GM23338 (cell line): ENCODE measurements at regions not wholly inside any gene's neighbourhood (a gene's known extent, or its start where the extent isn't known, plus 50 kb on each side); places are given as distances from the start of the nearest gene placed in this dataset.

Experiments used
- ATAC-seq: fragments of 200-7000 bp; cut with Tn5 transposase; 3 replicates; pipeline ENCODE4 v1.9.1; 2020
- DNase-seq: peaks from one replicate; pipeline ENCODE4 v3.0.0-alpha.2; 2015; ENCODE audit warnings: low spot score
- H2AFZ ChIP-seq: fragments of 200-600 bp; sonication (generic); 2 replicates; pipeline ENCODE4 v1.8.0; 2016; ENCODE audit warnings: antibody characterized with exemption, mild to moderate bottlenecking, moderate library complexity
- H3F3A ChIP-seq: fragments of 200-600 bp; sonication (generic); replicated peaks from 2 replicates; pipeline ENCODE4 v1.8.0; 2017; ENCODE audit warnings: antibody characterized with exemption, mixed run types, low read depth
- H3K27ac ChIP-seq: fragments of 200-600 bp; sonication (generic); 2 replicates; pipeline ENCODE4 v1.6.1; 2016; ENCODE audit warnings: low read depth
- H3K27me3 ChIP-seq: fragments of 200-600 bp; sonication (generic); 2 replicates; pipeline ENCODE4 v1.8.0; 2016; ENCODE audit warnings: mild to moderate bottlenecking, mixed run types, moderate library complexity; ENCODE audit not compliant: insufficient read depth
- H3K36me3 ChIP-seq: fragments of 200-600 bp; sonication (generic); 2 replicates; pipeline ENCODE4 v1.8.0; 2016; ENCODE audit warnings: mild to moderate bottlenecking; ENCODE audit not compliant: insufficient read depth
- H3K4me1 ChIP-seq: fragments of 200-600 bp; sonication (generic); 2 replicates; pipeline ENCODE4 v1.8.0; 2016; ENCODE audit warnings: mild to moderate bottlenecking, moderate library complexity; ENCODE audit not compliant: insufficient read depth
- H3K4me2 ChIP-seq: fragments of 200-600 bp; sonication (generic); 2 replicates; pipeline ENCODE4 v1.7.1; 2017; ENCODE audit warnings: mixed run types
- H3K4me3 ChIP-seq: fragments of 200-600 bp; sonication (generic); 2 replicates; pipeline ENCODE4 v1.6.1; 2016; ENCODE audit warnings: mixed run types
- H3K79me2 ChIP-seq: fragments of 200-600 bp; sonication (generic); replicated peaks from 2 replicates; pipeline ENCODE4 v1.8.0; 2017; ENCODE audit warnings: mild to moderate bottlenecking; ENCODE audit not compliant: insufficient read depth
- H3K9me2 ChIP-seq: fragments of 200-600 bp; sonication (generic); 2 replicates; pipeline ENCODE4 v1.8.0; 2017; ENCODE audit not compliant: insufficient read depth
- H4K20me1 ChIP-seq: fragments of 200-600 bp; sonication (generic); replicated peaks from 2 replicates; pipeline ENCODE4 v1.8.0; 2017; ENCODE audit warnings: mild to moderate bottlenecking; ENCODE audit not compliant: insufficient read depth
- H3K27ac Mint-ChIP-seq: 2 replicates; pipeline ENCODE4 v1.8.0; 2020; ENCODE audit warnings: inconsistent platforms, mild to moderate bottlenecking, moderate library complexity, mixed read lengths
- H3K27me3 Mint-ChIP-seq: 3 replicates; pipeline ENCODE4 v1.8.0; 2022; ENCODE audit warnings: low read depth, mild to moderate bottlenecking, moderate library complexity, mixed read lengths, inconsistent platforms; ENCODE audit not compliant: insufficient read depth, poor library complexity
- H3K36me3 Mint-ChIP-seq: 3 replicates; pipeline ENCODE4 v1.8.0; 2021; ENCODE audit warnings: low read depth, mild to moderate bottlenecking, inconsistent platforms, moderate library complexity, mixed read lengths
- H3K4me1 Mint-ChIP-seq: 3 replicates; pipeline ENCODE4 v1.8.0; 2020; ENCODE audit warnings: mild to moderate bottlenecking, inconsistent platforms, mixed read lengths
- H3K4me3 Mint-ChIP-seq: 3 replicates; pipeline ENCODE4 v1.8.0; 2021; ENCODE audit warnings: moderate library complexity, mild to moderate bottlenecking, inconsistent platforms, mixed read lengths
- H3K9me3 Mint-ChIP-seq: 3 replicates; pipeline ENCODE4 v1.8.0; 2020; ENCODE audit warnings: moderate library complexity, mild to moderate bottlenecking, inconsistent platforms, mixed read lengths
- CREB1 ChIP-seq: fragments of 250-450 bp; sonication (Bioruptor Pico); IDR thresholded peaks from 2 replicates; pipeline ENCODE4 v1.5.0; 2020; ENCODE audit warnings: low read depth, mild to moderate bottlenecking, moderate library complexity
- EZH2 ChIP-seq: fragments of 200-600 bp; sonication (generic); IDR thresholded peaks from one replicate; pipeline ENCODE4 v1.8.0; 2017; ENCODE audit warnings: antibody characterized with exemption, mild to moderate bottlenecking, low read depth; ENCODE audit not compliant: unreplicated experiment
- EZH2phosphoT487 ChIP-seq: fragments of 200-600 bp; sonication (generic); IDR thresholded peaks from one replicate; pipeline ENCODE4 v1.8.1; 2018; ENCODE audit warnings: antibody characterized with exemption; ENCODE audit not compliant: unreplicated experiment
- JUNB ChIP-seq: IDR thresholded peaks from one replicate; pipeline ENCODE4 v1.6.1; 2016; ENCODE audit warnings: antibody characterized with exemption; ENCODE audit not compliant: unreplicated experiment
- NANOG ChIP-seq: IDR thresholded peaks from 2 replicates; pipeline ENCODE4 v1.6.1; 2016; ENCODE audit warnings: antibody characterized with exemption, borderline replicate concordance
- POLR2AphosphoS5 ChIP-seq: IDR thresholded peaks from 2 replicates; pipeline ENCODE4 v1.6.1; 2016; ENCODE audit warnings: antibody characterized with exemption, low read depth
- ZNF114 ChIP-seq: fragments of 250-450 bp; sonication (Bioruptor Pico); IDR thresholded peaks from 2 replicates; pipeline ENCODE4 v1.5.0; 2020; ENCODE audit warnings: mild to moderate bottlenecking, moderate library complexity
- TF ChIP-seq, protein P1 (sequence below): IDR thresholded peaks from one replicate; pipeline ENCODE4 v1.6.1; 2018; ENCODE audit warnings: antibody characterized with exemption; ENCODE audit not compliant: unreplicated experiment
- TF ChIP-seq, protein P2 (sequence below): IDR thresholded peaks from 2 replicates; pipeline ENCODE4 v1.6.1; 2016; ENCODE audit warnings: antibody characterized with exemption
- TF ChIP-seq, protein P3 (sequence below), 2 experiments: fragments of 200-600 bp in 1 of 2; sonication (generic) in 1 of 2; conservative IDR thresholded peaks; 2 replicates each; pipeline versions ENCODE4 v1.5.1 to v1.6.1; 2016 to 2017; ENCODE audit warnings: antibody characterized with exemption in 2 of 2, low read depth in 2 of 2, mild to moderate bottlenecking in 2 of 2, moderate library complexity in 1 of 2

DNA sequence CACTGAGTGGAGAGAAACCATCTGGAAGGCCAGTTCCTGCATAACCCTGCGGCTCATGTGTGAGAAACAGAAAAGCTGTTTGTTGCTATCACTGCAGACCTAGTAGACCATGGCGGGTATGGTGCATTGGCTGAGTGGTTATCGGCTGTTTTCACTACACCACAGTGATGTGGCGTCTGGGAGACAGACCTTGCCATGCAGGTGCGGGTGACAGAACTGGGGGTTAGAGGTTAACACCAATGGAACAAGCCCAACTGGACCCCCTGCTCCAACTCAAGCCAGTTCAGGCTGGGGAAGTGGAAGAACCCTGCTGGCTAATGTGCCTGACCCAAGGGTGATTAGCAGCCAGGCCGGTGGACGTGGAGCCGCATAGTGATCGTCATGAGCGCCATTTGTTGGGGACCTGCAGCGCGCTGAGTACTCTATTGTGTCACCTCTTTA, 91.9 kb downstream of the IRF8 start (continued):
- TF ChIP-seq, protein P1, sequence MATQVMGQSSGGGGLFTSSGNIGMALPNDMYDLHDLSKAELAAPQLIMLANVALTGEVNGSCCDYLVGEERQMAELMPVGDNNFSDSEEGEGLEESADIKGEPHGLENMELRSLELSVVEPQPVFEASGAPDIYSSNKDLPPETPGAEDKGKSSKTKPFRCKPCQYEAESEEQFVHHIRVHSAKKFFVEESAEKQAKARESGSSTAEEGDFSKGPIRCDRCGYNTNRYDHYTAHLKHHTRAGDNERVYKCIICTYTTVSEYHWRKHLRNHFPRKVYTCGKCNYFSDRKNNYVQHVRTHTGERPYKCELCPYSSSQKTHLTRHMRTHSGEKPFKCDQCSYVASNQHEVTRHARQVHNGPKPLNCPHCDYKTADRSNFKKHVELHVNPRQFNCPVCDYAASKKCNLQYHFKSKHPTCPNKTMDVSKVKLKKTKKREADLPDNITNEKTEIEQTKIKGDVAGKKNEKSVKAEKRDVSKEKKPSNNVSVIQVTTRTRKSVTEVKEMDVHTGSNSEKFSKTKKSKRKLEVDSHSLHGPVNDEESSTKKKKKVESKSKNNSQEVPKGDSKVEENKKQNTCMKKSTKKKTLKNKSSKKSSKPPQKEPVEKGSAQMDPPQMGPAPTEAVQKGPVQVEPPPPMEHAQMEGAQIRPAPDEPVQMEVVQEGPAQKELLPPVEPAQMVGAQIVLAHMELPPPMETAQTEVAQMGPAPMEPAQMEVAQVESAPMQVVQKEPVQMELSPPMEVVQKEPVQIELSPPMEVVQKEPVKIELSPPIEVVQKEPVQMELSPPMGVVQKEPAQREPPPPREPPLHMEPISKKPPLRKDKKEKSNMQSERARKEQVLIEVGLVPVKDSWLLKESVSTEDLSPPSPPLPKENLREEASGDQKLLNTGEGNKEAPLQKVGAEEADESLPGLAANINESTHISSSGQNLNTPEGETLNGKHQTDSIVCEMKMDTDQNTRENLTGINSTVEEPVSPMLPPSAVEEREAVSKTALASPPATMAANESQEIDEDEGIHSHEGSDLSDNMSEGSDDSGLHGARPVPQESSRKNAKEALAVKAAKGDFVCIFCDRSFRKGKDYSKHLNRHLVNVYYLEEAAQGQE, result no peak

DNA sequence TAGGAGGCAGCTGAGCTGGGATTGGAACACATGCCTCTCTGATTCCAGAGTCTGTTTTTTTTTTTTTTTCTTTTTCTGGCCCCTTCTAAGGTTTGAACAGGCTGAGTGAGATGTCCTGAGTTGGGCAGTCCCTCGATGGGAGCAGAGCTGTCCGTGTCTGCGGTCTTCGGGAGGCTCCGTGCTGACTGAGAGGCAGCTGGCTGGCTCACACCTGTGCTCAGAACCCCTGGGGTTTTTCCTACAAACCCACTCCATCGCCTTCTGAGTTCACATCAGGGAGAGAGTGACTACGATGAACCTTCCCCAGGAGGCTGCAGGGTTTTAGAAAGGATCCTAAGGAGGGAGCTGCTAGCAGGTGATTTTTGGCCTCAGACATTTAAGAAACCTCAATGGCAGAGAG, 92.5 kb downstream of the IRF8 start:
- Histone ChIP-seq H3K36me3 (no peaks in the 10 kb centered on the region), H3K27ac (no peak overlapping the region), H3K79me2 (no peaks in the 10 kb centered on the region), H3K27me3 (no peaks in the 10 kb centered on the region), H4K20me1 (no peaks in the 10 kb centered on the region), H3K4me3 (no peak overlapping the region), H3K4me2 (no peak overlapping the region), H3F3A (no peaks in the 10 kb centered on the region), H3K4me1 (no peaks in the 10 kb centered on the region), H3K9me2 (no peaks in the 10 kb centered on the region), H2AFZ (no peak overlapping the region)
- Mint-ChIP-seq H3K4me3 (no peak overlapping the region), H3K9me3 (no peaks in the 10 kb centered on the region), H3K27me3 (no peaks in the 10 kb centered on the region), H3K36me3 (no peaks in the 10 kb centered on the region), H3K4me1 (no peaks in the 10 kb centered on the region), H3K27ac (no peak overlapping the region; the same call in 1 of the 2 replicates)
- no peak for TF ChIP-seq EZH2
- no peak for TF ChIP-seq CREB1 (CRISPR knock-in tag)
- no peak for TF ChIP-seq NANOG
- TF ChIP-seq, protein P2, sequence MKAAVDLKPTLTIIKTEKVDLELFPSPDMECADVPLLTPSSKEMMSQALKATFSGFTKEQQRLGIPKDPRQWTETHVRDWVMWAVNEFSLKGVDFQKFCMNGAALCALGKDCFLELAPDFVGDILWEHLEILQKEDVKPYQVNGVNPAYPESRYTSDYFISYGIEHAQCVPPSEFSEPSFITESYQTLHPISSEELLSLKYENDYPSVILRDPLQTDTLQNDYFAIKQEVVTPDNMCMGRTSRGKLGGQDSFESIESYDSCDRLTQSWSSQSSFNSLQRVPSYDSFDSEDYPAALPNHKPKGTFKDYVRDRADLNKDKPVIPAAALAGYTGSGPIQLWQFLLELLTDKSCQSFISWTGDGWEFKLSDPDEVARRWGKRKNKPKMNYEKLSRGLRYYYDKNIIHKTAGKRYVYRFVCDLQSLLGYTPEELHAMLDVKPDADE, result no peak
- no peak for TF ChIP-seq ZNF114
- TF ChIP-seq, protein P1, result no peak
- no peak for TF ChIP-seq POLR2AphosphoS5
- TF ChIP-seq JUNB, result no peak
- no peak for TF ChIP-seq EZH2phosphoT487
- TF ChIP-seq, protein P3, sequence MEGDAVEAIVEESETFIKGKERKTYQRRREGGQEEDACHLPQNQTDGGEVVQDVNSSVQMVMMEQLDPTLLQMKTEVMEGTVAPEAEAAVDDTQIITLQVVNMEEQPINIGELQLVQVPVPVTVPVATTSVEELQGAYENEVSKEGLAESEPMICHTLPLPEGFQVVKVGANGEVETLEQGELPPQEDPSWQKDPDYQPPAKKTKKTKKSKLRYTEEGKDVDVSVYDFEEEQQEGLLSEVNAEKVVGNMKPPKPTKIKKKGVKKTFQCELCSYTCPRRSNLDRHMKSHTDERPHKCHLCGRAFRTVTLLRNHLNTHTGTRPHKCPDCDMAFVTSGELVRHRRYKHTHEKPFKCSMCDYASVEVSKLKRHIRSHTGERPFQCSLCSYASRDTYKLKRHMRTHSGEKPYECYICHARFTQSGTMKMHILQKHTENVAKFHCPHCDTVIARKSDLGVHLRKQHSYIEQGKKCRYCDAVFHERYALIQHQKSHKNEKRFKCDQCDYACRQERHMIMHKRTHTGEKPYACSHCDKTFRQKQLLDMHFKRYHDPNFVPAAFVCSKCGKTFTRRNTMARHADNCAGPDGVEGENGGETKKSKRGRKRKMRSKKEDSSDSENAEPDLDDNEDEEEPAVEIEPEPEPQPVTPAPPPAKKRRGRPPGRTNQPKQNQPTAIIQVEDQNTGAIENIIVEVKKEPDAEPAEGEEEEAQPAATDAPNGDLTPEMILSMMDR (conservative IDR thresholded peaks at IDR 0.05; ENCODE audit: low read depth in 2 of 2), result no peak
- ATAC-seq (0 out of 3 replicates have a peak, but pooled peaks have one; percentile 16), DNase-seq (no peak)
